Right lobe of liver (tissue), 4 donors: ENCODE measurements at regions not wholly inside any gene's neighbourhood (a gene's known extent, or its start where the extent isn't known, plus 50 kb on each side); places are given as distances from the start of the nearest gene placed in this dataset.

Experiments
- CTCF ChIP-seq, 4 donors: fragments of 200-600 bp in 3 of 4; fragments of 450-650 bp in 1 of 4; IDR thresholded peaks; one replicate each; pipeline versions ENCODE4 v1.5.1 to v1.8.0; 2016 to 2022; ENCODE audit warnings: antibody characterized with exemption in 4 of 4, mild to moderate bottlenecking in 2 of 4
- POLR2A ChIP-seq: fragments of 450-650 bp; IDR thresholded peaks from one replicate; pipeline ENCODE4 v1.6.1; 2017; ENCODE audit warnings: antibody characterized with exemption, mild to moderate bottlenecking
- donor health status: DM: no; HTN: no; CAD: no.
- donor health status: DM: no; HTN: no; CAD: no.
- donor health status: DM: no; HTN: yes; CAD: no.

- no peak for TF ChIP-seq CTCF (IDR thresholded peaks at IDR 0.05)
- TF ChIP-seq POLR2A, result no peak
These were observed 576.1 kb downstream of the PDCD6IP start for GRCh38 chr3:34374521-34374920.
